DOHH2 (cell line): ENCODE measurements at regions not wholly inside any gene's neighbourhood (a gene's known extent, or its start where the extent isn't known, plus 50 kb on each side); places are given as distances from the start of the nearest gene placed in this dataset.

ENCODE experiments used
- H3F3A ChIP-seq: fragments of 200-600 bp; sonication (generic), shearing (Covaris generic); 2 replicates; pipeline ENCODE4 v1.6.0; 2016; ENCODE audit warnings: antibody characterized with exemption, mild to moderate bottlenecking; ENCODE audit not compliant: control insufficient read depth, insufficient read depth
- H3K27ac ChIP-seq: fragments of 200-600 bp; sonication (generic); 2 replicates; pipeline ENCODE4 v1.5.1; 2014; ENCODE audit warnings: low read depth, mild to moderate bottlenecking, low read length, moderate library complexity
- H3K27me3 ChIP-seq: fragments of 200-600 bp; sonication (generic); 2 replicates; pipeline ENCODE4 v1.6.1; 2014; ENCODE audit warnings: mild to moderate bottlenecking, low read length, mixed read lengths; ENCODE audit not compliant: control insufficient read depth
- H3K36me3 ChIP-seq: fragments of 200-600 bp; sonication (generic); 2 replicates; pipeline ENCODE4 v1.6.1; 2014; ENCODE audit warnings: mild to moderate bottlenecking, low read length, moderate library complexity, mixed read lengths; ENCODE audit not compliant: control insufficient read depth
- H3K4me1 ChIP-seq: fragments of 200-600 bp; sonication (generic); 2 replicates; pipeline ENCODE4 v1.6.1; 2014; ENCODE audit warnings: mild to moderate bottlenecking, low read length, mixed read lengths; ENCODE audit not compliant: control insufficient read depth
- H3K4me2 ChIP-seq: fragments of 200-600 bp; sonication (generic); 2 replicates; pipeline ENCODE4 v1.6.0; 2014; ENCODE audit warnings: mild to moderate bottlenecking, low read length, moderate library complexity
- H3K4me3 ChIP-seq: fragments of 200-600 bp; sonication (generic); 2 replicates; pipeline ENCODE4 v1.5.1; 2014; ENCODE audit warnings: mild to moderate bottlenecking, low read length, mixed read lengths
- H3K79me2 ChIP-seq: fragments of 200-600 bp; sonication (generic); 2 replicates; pipeline ENCODE4 v1.6.1; 2014; ENCODE audit warnings: mild to moderate bottlenecking, low read length, mixed read lengths; ENCODE audit not compliant: control insufficient read depth
- H3K9me2 ChIP-seq: fragments of 200-600 bp; sonication (generic); replicated peaks from 2 replicates; pipeline ENCODE4 v1.6.1; 2014; ENCODE audit warnings: mild to moderate bottlenecking, low read length, mixed read lengths; ENCODE audit not compliant: control insufficient read depth
- H3K9me3 ChIP-seq: fragments of 200-600 bp; sonication (generic); 2 replicates; pipeline ENCODE4 v1.6.1; 2014; ENCODE audit warnings: antibody characterized with exemption, low read length, mixed read lengths; ENCODE audit not compliant: control insufficient read depth, insufficient read depth
- H4K20me1 ChIP-seq: fragments of 200-600 bp; sonication (generic); 2 replicates; pipeline ENCODE4 v1.6.0; 2014; ENCODE audit warnings: low read depth, mild to moderate bottlenecking, antibody characterized with exemption, low read length, moderate library complexity; ENCODE audit not compliant: control insufficient read depth, insufficient read depth
- CTCF ChIP-seq: fragments of 200-600 bp; sonication (generic); IDR thresholded peaks from one replicate; pipeline ENCODE4 v1.5.1; 2014; ENCODE audit warnings: antibody characterized with exemption, mild to moderate bottlenecking, low read depth, low read length; ENCODE audit not compliant: poor library complexity, severe bottlenecking
- EZH2phosphoT487 ChIP-seq: fragments of 200-600 bp; sonication (generic); IDR thresholded peaks from 2 replicates; pipeline ENCODE4 v1.6.1; 2017; ENCODE audit warnings: borderline replicate concordance, mild to moderate bottlenecking, antibody characterized with exemption, low read length, moderate library complexity, mixed read lengths

GRCh38 chr4:146087856-146088255, 87.7 kb upstream of the LSM6 start:
- Histone ChIP-seq H3K36me3 (no peaks in the 10 kb centered on the region), H3K27ac (no peak overlapping the region), H3F3A (no peaks in the 10 kb centered on the region), H4K20me1 (no peaks in the 10 kb centered on the region), H3K4me1 (peaks cover 27% of the 10 kb centered on the region), H3K4me2 (no peak overlapping the region), H3K79me2 (no peaks in the 10 kb centered on the region), H3K4me3 (no peak overlapping the region), H3K27me3 (no peaks in the 10 kb centered on the region), H3K9me2 (no peaks in the 10 kb centered on the region), H3K9me3 (no peaks in the 10 kb centered on the region)
- TF ChIP-seq EZH2phosphoT487 (no peak), CTCF (no peak)

- no peak overlapping the region for H3K27ac ChIP-seq
- TF ChIP-seq EZH2phosphoT487: no peak
- no peak for TF ChIP-seq CTCF
- H3K79me2 ChIP-seq: no peaks in the 10 kb centered on the region
- H3F3A ChIP-seq: no peaks in the 10 kb centered on the region
- H3K4me1 ChIP-seq: peaks cover 12% of the 10 kb centered on the region
- no peaks in the 10 kb centered on the region for H4K20me1 ChIP-seq
- H3K9me2 ChIP-seq: no peaks in the 10 kb centered on the region
- no peaks in the 10 kb centered on the region for H3K9me3 ChIP-seq
- H3K4me3 ChIP-seq: no peak overlapping the region
- H3K27me3 ChIP-seq: no peaks in the 10 kb centered on the region
- no peaks in the 10 kb centered on the region for H3K36me3 ChIP-seq
- no peak overlapping the region for H3K4me2 ChIP-seq
Observed at GRCh38 chr4:146076081-146076480, 99.4 kb upstream of the LSM6 start.

- Histone ChIP-seq H3K79me2 (no peaks in the 10 kb centered on the region), H3K9me2 (no peaks in the 10 kb centered on the region), H3K27ac (no peak overlapping the region), H3K4me1 (peaks cover 7% of the 10 kb centered on the region), H3K4me3 (no peak overlapping the region), H3F3A (no peaks in the 10 kb centered on the region), H4K20me1 (no peaks in the 10 kb centered on the region), H3K4me2 (no peak overlapping the region), H3K9me3 (no peaks in the 10 kb centered on the region), H3K36me3 (no peaks in the 10 kb centered on the region), H3K27me3 (no peaks in the 10 kb centered on the region)
- TF ChIP-seq CTCF: no peak
- no peak for TF ChIP-seq EZH2phosphoT487
Observed at GRCh38 chr4:146073517-146073916, 102.0 kb upstream of the LSM6 start.

GRCh38 chr4:146072376-146072775, 103.1 kb upstream of the LSM6 start:
- H3K27me3 ChIP-seq: no peaks in the 10 kb centered on the region
- TF ChIP-seq CTCF (no peak), EZH2phosphoT487 (no peak)

More at GRCh38 chr4:146072376-146072775, 103.1 kb upstream of the LSM6 start:
- Histone ChIP-seq H3K4me3 (no peak overlapping the region), H3K9me2 (no peaks in the 10 kb centered on the region), H3K4me2 (no peak overlapping the region), H3K79me2 (no peaks in the 10 kb centered on the region), H3K27ac (no peak overlapping the region), H3F3A (no peaks in the 10 kb centered on the region), H3K36me3 (no peaks in the 10 kb centered on the region), H4K20me1 (no peaks in the 10 kb centered on the region), H3K4me1 (peaks cover 7% of the 10 kb centered on the region), H3K9me3 (no peaks in the 10 kb centered on the region)
